ENCODE measurements at regions not wholly inside any gene's neighbourhood (a gene's known extent, or its start where the extent isn't known, plus 50 kb on each side); places are given as distances from the start of the nearest gene placed in this dataset.

DNA sequence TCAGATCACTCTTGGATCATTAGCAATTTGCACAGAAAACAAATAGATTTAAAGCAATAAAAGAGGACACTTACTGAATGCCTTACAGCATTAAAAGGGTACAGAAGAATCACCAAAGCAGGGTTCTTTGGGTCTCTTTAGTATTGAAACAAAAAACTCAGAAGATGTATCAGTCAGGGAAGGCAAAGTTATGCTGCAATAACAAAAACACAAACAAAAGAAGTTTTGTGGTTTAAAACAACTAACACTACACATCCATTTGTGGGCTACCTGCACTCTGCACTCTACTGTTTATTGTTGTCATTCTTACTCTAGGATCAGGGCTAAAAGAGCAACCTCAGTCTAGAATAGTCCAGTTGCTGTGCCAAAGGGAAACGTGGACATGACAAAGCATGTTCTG is 216.4 kb downstream of the GPAM start:
- no peaks in the 10 kb centered on the region for H3K4me1 ChIP-seq (ENCODE audit: control insufficient read depth in 1 of 2, insufficient read depth in 2 of 2, low read length in 2 of 2)
- no peak overlapping the region for H3K27ac ChIP-seq (ENCODE audit: low read length)
- peaks cover 0 to 3% of the 10 kb centered on the region in 2 donors for H3K9me3 ChIP-seq (ENCODE audit: control insufficient read depth in 1 of 2, low read length in 2 of 2)
- H3K4me3 ChIP-seq (ENCODE audit: low read depth in 1 of 2, low read length in 2 of 2) = no peak overlapping the region
- H3K27me3 ChIP-seq (ENCODE audit: low read depth, low read length) = no peaks in the 10 kb centered on the region
- H3K36me3 ChIP-seq (ENCODE audit: control insufficient read depth in 1 of 2, insufficient read depth in 2 of 2, low read length in 2 of 2) = no peaks in the 10 kb centered on the region

DNA sequence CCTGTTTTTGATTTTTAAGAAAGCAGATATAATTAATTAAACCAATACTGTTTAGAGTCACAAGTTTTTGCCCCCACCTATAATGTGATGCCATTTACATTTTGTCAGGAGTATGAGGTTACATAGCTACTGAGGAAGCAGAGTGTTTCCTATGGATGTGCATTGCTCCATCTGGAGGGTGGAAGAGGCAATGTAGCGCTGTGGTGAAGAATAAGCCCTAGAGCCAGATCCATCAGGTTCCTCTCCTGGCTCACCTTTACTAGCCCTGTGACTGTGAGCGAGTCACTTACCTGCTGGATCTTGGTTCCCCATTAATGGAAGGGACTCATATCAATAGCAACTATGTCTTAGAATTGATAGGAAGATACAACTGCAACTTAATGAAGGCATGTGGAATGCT is 216.0 kb downstream of the GPAM start:
- Histone ChIP-seq H3K27me3 (ENCODE audit: low read depth, low read length) (no peaks in the 10 kb centered on the region), H3K4me1 (ENCODE audit: control insufficient read depth in 1 of 2, insufficient read depth in 2 of 2, low read length in 2 of 2) (no peaks in the 10 kb centered on the region), H3K36me3 (ENCODE audit: control insufficient read depth in 1 of 2, insufficient read depth in 2 of 2, low read length in 2 of 2) (no peaks in the 10 kb centered on the region), H3K9me3 (ENCODE audit: control insufficient read depth in 1 of 2, low read length in 2 of 2) (peaks cover 0 to 3% of the 10 kb centered on the region in 2 donors), H3K4me3 (ENCODE audit: low read depth in 1 of 2, low read length in 2 of 2) (no peak overlapping the region), H3K27ac (ENCODE audit: low read length) (no peak overlapping the region)

DNA sequence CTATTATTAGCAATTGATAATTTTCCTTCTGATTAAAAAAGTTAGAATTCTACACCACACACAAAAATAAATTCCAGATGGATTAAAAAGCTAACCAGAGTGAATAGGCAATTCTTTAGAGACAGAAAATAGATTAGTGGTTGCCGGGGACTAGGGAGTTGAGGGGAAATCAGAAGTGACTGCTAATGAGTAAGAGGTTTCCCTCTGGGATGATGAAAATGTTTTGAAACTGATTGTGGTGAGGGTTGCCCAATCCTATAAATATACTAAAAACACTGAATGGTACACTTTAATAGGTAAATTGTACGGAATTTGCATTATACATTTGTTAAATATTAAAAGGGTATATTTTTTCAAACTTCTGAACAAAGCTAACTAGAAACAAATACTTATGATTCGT is 214.9 kb downstream of the GPAM start:
- H3K27me3 ChIP-seq (ENCODE audit: low read depth, low read length) = no peaks in the 10 kb centered on the region
- H3K4me3 ChIP-seq (ENCODE audit: low read depth in 1 of 2, low read length in 2 of 2) = no peak overlapping the region
- no peaks in the 10 kb centered on the region for H3K4me1 ChIP-seq (ENCODE audit: control insufficient read depth in 1 of 2, insufficient read depth in 2 of 2, low read length in 2 of 2)
- H3K9me3 ChIP-seq (ENCODE audit: control insufficient read depth in 1 of 2, low read length in 2 of 2) = peaks cover 0 to 3% of the 10 kb centered on the region in 2 donors
- H3K27ac ChIP-seq (ENCODE audit: low read length) = no peak overlapping the region
- H3K36me3 ChIP-seq (ENCODE audit: control insufficient read depth in 1 of 2, insufficient read depth in 2 of 2, low read length in 2 of 2) = no peaks in the 10 kb centered on the region

DNA sequence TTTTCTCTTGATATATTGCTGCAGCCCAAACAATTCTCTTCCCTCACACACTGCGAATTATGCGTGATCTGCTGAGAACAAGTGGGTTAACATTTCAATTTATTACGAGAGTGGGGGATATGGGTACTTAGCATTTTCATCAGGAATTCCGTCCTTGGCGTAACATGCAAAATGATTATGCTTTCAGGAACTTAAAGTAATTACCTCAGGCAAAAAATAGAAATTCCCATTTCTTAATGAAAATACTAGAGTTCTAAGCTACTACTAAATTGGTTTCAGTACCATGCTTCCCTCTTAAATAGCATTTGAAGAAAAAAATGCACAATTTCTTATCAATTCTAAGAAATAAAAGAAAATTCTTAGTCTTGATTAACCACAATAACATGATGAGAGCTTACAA is 213.5 kb downstream of the GPAM start:
- Histone ChIP-seq H3K36me3 (ENCODE audit: control insufficient read depth in 1 of 2, insufficient read depth in 2 of 2, low read length in 2 of 2) (no peaks in the 10 kb centered on the region), H3K4me3 (ENCODE audit: low read depth in 1 of 2, low read length in 2 of 2) (no peak overlapping the region), H3K27me3 (ENCODE audit: low read depth, low read length) (no peaks in the 10 kb centered on the region), H3K27ac (ENCODE audit: low read length) (no peak overlapping the region), H3K9me3 (ENCODE audit: control insufficient read depth in 1 of 2, low read length in 2 of 2) (peaks cover 0 to 3% of the 10 kb centered on the region in 2 donors), H3K4me1 (ENCODE audit: control insufficient read depth in 1 of 2, insufficient read depth in 2 of 2, low read length in 2 of 2) (no peaks in the 10 kb centered on the region)

DNA sequence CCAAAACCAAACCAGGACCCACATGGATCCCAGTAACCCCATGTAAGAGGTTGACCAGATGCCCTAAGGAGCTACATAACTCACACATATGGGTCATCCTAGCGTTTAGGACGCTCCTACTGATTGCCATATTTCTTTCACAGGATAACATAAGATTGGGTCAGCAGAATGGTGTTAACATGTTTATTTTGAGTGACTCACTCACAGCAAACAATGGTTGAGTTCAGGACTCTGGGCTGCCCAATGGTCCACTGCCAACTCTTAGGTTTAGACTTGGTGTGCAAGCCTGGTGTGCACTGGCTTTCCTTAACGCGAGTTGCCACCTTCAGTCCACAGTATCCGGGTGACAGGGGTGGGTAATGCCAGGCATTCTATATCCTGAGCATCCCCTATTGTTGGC is 211.5 kb downstream of the GPAM start:
- H3K4me3 ChIP-seq (ENCODE audit: low read depth in 1 of 2, low read length in 2 of 2) = no peak overlapping the region
- no peaks in the 10 kb centered on the region for H3K4me1 ChIP-seq (ENCODE audit: control insufficient read depth in 1 of 2, insufficient read depth in 2 of 2, low read length in 2 of 2)
- no peaks in the 10 kb centered on the region for H3K27me3 ChIP-seq (ENCODE audit: low read depth, low read length)
- H3K36me3 ChIP-seq (ENCODE audit: control insufficient read depth in 1 of 2, insufficient read depth in 2 of 2, low read length in 2 of 2) = no peaks in the 10 kb centered on the region
- no peak overlapping the region for H3K27ac ChIP-seq (ENCODE audit: low read length)
- H3K9me3 ChIP-seq (ENCODE audit: control insufficient read depth in 1 of 2, low read length in 2 of 2) = no peaks in the 10 kb centered on the region

DNA sequence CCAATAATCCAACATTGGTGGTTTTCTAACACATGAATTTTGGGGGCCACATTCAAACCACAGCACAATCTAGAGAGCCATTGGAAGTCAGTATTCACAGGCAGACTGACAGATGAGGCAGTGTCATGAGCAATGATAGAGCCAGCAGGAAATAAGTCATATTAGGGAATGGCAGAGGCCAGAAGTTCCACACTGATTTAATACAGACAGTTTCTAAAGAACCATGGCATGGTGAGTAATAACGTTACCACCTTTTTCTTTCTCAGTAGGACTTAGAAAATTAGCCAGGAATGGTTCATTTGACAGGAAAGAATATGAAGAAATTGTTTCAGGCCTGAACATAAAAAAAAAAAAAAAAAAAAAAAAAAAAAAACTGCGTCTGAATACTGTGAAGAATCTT is 210.3 kb downstream of the GPAM start:
- Histone ChIP-seq H3K27me3 (ENCODE audit: low read depth, low read length) (no peaks in the 10 kb centered on the region), H3K36me3 (ENCODE audit: control insufficient read depth in 1 of 2, insufficient read depth in 2 of 2, low read length in 2 of 2) (no peaks in the 10 kb centered on the region), H3K27ac (ENCODE audit: low read length) (no peak overlapping the region), H3K4me3 (ENCODE audit: low read depth in 1 of 2, low read length in 2 of 2) (no peak overlapping the region), H3K9me3 (ENCODE audit: control insufficient read depth in 1 of 2, low read length in 2 of 2) (no peaks in the 10 kb centered on the region), H3K4me1 (ENCODE audit: control insufficient read depth in 1 of 2, insufficient read depth in 2 of 2, low read length in 2 of 2) (no peaks in the 10 kb centered on the region)

DNA sequence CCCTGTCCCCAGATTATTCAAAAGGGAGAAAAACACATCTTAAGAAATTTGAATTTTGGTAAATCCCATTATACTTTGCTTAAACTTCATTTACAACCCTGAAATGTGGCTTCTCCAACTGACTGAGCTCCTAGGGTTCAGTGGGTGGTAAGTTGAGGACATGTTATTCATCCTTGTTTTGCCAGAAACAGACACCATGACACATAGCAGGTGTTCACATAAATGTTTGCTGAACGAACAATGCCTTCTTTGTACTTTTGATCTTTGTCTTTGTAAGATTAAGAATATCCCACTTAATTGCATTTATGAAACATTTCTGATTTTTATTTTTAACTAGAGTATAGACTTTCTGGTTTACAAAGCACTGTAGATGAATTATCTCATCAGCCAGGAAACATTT is 209.7 kb downstream of the GPAM start:
- Histone ChIP-seq H3K9me3 (ENCODE audit: control insufficient read depth in 1 of 2, low read length in 2 of 2) (no peaks in the 10 kb centered on the region), H3K27me3 (ENCODE audit: low read depth, low read length) (no peaks in the 10 kb centered on the region), H3K27ac (ENCODE audit: low read length) (no peak overlapping the region), H3K36me3 (ENCODE audit: control insufficient read depth in 1 of 2, insufficient read depth in 2 of 2, low read length in 2 of 2) (no peaks in the 10 kb centered on the region), H3K4me3 (ENCODE audit: low read depth in 1 of 2, low read length in 2 of 2) (no peak overlapping the region), H3K4me1 (ENCODE audit: control insufficient read depth in 1 of 2, insufficient read depth in 2 of 2, low read length in 2 of 2) (no peaks in the 10 kb centered on the region)

DNA sequence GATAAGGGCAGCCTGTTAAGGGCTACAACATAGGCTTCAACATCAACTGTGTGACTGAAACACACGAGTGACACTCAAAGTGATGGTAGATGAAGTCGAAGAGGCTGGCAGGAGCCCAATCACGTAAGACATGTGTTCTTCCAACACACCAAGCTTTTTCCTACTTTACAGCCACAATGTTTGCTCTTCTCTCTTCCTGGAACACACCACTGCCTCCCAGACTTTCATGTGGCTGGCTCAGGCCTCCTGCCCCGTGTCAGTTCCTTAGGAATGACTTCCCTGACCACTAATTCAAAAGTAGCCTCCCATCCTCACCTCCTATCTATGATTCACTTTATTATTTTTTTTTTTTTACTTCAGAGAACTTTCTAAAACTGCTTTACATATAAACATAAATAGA is 209.2 kb downstream of the GPAM start:
- H3K4me1 ChIP-seq (ENCODE audit: control insufficient read depth in 1 of 2, insufficient read depth in 2 of 2, low read length in 2 of 2) = no peaks in the 10 kb centered on the region
- H3K4me3 ChIP-seq (ENCODE audit: low read depth in 1 of 2, low read length in 2 of 2) = no peak overlapping the region
- no peak overlapping the region for H3K27ac ChIP-seq (ENCODE audit: low read length)
- H3K9me3 ChIP-seq (ENCODE audit: control insufficient read depth in 1 of 2, low read length in 2 of 2) = no peaks in the 10 kb centered on the region
- H3K36me3 ChIP-seq (ENCODE audit: control insufficient read depth in 1 of 2, insufficient read depth in 2 of 2, low read length in 2 of 2) = no peaks in the 10 kb centered on the region
- no peaks in the 10 kb centered on the region for H3K27me3 ChIP-seq (ENCODE audit: low read depth, low read length)

DNA sequence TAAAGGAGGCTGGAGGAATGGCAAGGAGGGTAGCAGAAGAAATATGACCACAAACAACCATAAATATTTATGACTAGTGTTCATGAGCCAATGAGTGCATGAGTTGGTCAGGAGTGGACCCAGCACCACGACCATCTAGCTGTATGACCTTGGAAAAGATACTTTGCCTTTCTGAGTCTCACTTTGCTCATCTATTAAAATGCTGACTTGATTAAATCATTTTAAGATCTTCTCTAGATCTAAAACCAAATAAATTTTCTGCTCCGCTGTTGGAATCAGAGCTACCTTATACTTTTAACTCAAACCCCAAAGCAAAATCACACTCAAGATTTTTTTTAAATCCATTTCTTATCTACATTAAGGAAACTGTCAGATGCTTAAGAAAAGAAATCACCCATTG is 207.0 kb downstream of the GPAM start:
- Histone ChIP-seq H3K27me3 (ENCODE audit: low read depth, low read length) (no peaks in the 10 kb centered on the region), H3K9me3 (ENCODE audit: control insufficient read depth in 1 of 2, low read length in 2 of 2) (no peaks in the 10 kb centered on the region), H3K4me1 (ENCODE audit: control insufficient read depth in 1 of 2, insufficient read depth in 2 of 2, low read length in 2 of 2) (no peaks in the 10 kb centered on the region), H3K27ac (ENCODE audit: low read length) (no peak overlapping the region), H3K36me3 (ENCODE audit: control insufficient read depth in 1 of 2, insufficient read depth in 2 of 2, low read length in 2 of 2) (no peaks in the 10 kb centered on the region), H3K4me3 (ENCODE audit: low read depth in 1 of 2, low read length in 2 of 2) (no peak overlapping the region)

DNA sequence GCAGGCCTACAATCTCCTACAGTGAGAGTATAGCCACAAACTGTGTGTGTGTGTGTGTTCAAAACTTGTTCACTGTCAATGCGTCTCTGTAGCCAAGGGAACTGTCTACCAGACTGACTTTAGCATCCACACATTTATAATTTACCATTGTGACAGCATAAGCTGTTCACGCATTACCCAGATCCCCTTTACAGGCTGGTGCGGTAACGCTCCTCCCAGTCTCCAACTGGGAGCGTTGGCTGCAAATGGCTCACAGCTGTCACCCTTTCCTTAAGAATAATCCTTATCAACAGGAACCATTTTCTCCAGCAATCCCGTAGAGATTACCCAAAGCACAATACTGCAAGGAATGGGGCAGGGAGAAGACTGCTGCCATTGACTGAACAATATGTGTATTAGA is 199.5 kb downstream of the GPAM start:
- Histone ChIP-seq H3K27ac (ENCODE audit: low read length) (no peak overlapping the region), H3K27me3 (ENCODE audit: low read depth, low read length) (no peaks in the 10 kb centered on the region), H3K9me3 (ENCODE audit: control insufficient read depth in 1 of 2, low read length in 2 of 2) (no peaks in the 10 kb centered on the region), H3K4me1 (ENCODE audit: control insufficient read depth in 1 of 2, insufficient read depth in 2 of 2, low read length in 2 of 2) (no peaks in the 10 kb centered on the region), H3K4me3 (ENCODE audit: low read depth in 1 of 2, low read length in 2 of 2) (no peak overlapping the region), H3K36me3 (ENCODE audit: control insufficient read depth in 1 of 2, insufficient read depth in 2 of 2, low read length in 2 of 2) (no peaks in the 10 kb centered on the region)

DNA sequence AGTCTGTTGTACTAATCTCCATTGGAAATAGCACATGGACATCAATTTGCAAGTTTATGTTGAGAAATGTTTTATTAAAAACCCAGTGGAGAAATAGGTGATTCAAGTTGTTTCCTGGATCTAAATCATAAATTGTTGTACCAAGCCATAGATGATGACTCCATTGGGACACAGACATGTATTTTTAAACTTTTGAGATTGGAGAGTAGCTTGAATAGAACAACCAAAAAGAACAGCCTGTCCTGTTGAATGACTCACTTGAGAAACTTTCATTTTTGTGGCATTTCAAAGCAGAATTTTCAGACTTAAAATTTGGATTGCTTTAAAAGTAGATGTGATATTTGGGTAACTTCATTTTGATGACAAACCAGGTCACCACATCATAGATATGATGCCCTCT is 197.5 kb downstream of the GPAM start:
- no peaks in the 10 kb centered on the region for H3K9me3 ChIP-seq (ENCODE audit: control insufficient read depth in 1 of 2, low read length in 2 of 2)
- H3K4me3 ChIP-seq (ENCODE audit: low read depth in 1 of 2, low read length in 2 of 2) = no peak overlapping the region
- no peak overlapping the region for H3K27ac ChIP-seq (ENCODE audit: low read length)
- no peaks in the 10 kb centered on the region for H3K4me1 ChIP-seq (ENCODE audit: control insufficient read depth in 1 of 2, insufficient read depth in 2 of 2, low read length in 2 of 2)
- H3K27me3 ChIP-seq (ENCODE audit: low read depth, low read length) = no peaks in the 10 kb centered on the region
- no peaks in the 10 kb centered on the region for H3K36me3 ChIP-seq (ENCODE audit: control insufficient read depth in 1 of 2, insufficient read depth in 2 of 2, low read length in 2 of 2)

DNA sequence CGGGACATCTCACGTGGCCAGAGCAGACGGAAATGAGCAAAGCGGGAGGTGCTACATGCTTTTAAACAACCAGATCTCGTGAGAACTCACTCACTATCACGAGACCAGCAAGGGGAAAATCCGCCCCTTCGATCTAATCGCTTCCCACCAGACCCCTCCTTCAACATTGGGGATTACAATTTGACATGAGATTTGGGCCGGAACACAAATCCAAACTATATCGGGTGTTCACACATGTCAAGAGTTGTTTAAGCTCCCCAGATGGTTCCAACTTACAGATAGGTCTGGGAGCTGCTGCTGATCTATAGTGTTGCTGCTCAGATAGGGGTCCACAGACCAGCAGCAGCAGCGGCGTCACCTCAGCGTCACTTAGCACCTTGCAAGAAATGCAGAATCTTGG is 194.9 kb downstream of the GPAM start:
- no peaks in the 10 kb centered on the region for H3K4me1 ChIP-seq (ENCODE audit: control insufficient read depth in 1 of 2, insufficient read depth in 2 of 2, low read length in 2 of 2)
- H3K27me3 ChIP-seq (ENCODE audit: low read depth, low read length) = no peaks in the 10 kb centered on the region
- no peak overlapping the region for H3K4me3 ChIP-seq (ENCODE audit: low read depth in 1 of 2, low read length in 2 of 2)
- H3K27ac ChIP-seq (ENCODE audit: low read length) = no peak overlapping the region
- no peaks in the 10 kb centered on the region for H3K36me3 ChIP-seq (ENCODE audit: control insufficient read depth in 1 of 2, insufficient read depth in 2 of 2, low read length in 2 of 2)
- no peaks in the 10 kb centered on the region for H3K9me3 ChIP-seq (ENCODE audit: control insufficient read depth in 1 of 2, low read length in 2 of 2)
